Neural crest cell (in vitro differentiated cells): ENCODE measurements at regions not wholly inside any gene's neighbourhood (a gene's known extent, or its start where the extent isn't known, plus 50 kb on each side); places are given as distances from the start of the nearest gene placed in this dataset.

Experiments
- DNase-seq: peaks from one replicate; pipeline ENCODE4 v3.0.0; 2021; ENCODE audit warnings: low read depth, mixed read lengths, low spot score
- H3K27ac Mint-ChIP-seq: one replicate; pipeline ENCODE4 v1.8.0; 2021; ENCODE audit warnings: mild to moderate bottlenecking, mixed read lengths; ENCODE audit not compliant: unreplicated experiment
- H3K27me3 Mint-ChIP-seq: 2 replicates; pipeline ENCODE4 v1.8.0; 2021; ENCODE audit warnings: low read depth, mild to moderate bottlenecking, mixed read lengths
- H3K36me3 Mint-ChIP-seq: 2 replicates; pipeline ENCODE4 v1.8.0; 2021; ENCODE audit warnings: low read depth, mild to moderate bottlenecking, mixed read lengths
- H3K4me1 Mint-ChIP-seq: 2 replicates; pipeline ENCODE4 v1.8.0; 2021; ENCODE audit warnings: mixed read lengths
- H3K4me3 Mint-ChIP-seq: one replicate; pipeline ENCODE4 v1.8.0; 2021; ENCODE audit warnings: mild to moderate bottlenecking, mixed read lengths
- H3K9me3 Mint-ChIP-seq: 2 replicates; pipeline ENCODE4 v1.8.0; 2021; ENCODE audit warnings: mixed read lengths
- CTCF ChIP-seq: fragments of 200-600 bp; sonication (generic); conservative IDR thresholded peaks from 2 replicates; pipeline ENCODE4 v1.5.0; 2021; ENCODE audit warnings: antibody characterized with exemption, mild to moderate bottlenecking

- H3K27me3 Mint-ChIP-seq, result no peaks in the 10 kb centered on the region
- DNase-seq, result no peak
- H3K4me3 Mint-ChIP-seq, result no peak overlapping the region
- H3K27ac Mint-ChIP-seq, result no peak overlapping the region
- H3K36me3 Mint-ChIP-seq, result no peaks in the 10 kb centered on the region
- peaks cover 3% of the 10 kb centered on the region for H3K9me3 Mint-ChIP-seq
- H3K4me1 Mint-ChIP-seq, result no peaks in the 10 kb centered on the region
- no peak for TF ChIP-seq CTCF
Measured at GRCh38 chr17:79510071-79510470, 100.8 kb downstream of the RBFOX3 start.

GRCh38 chr17:79509490-79509889 is 101.4 kb downstream of the RBFOX3 start:
- no peak for TF ChIP-seq CTCF
- no peak overlapping the region for H3K27ac Mint-ChIP-seq
- H3K27me3 Mint-ChIP-seq, result no peaks in the 10 kb centered on the region
- H3K36me3 Mint-ChIP-seq, result no peaks in the 10 kb centered on the region
- DNase-seq, result no peak
- H3K9me3 Mint-ChIP-seq, result peaks cover 3% of the 10 kb centered on the region
- H3K4me1 Mint-ChIP-seq, result no peaks in the 10 kb centered on the region
- no peak overlapping the region for H3K4me3 Mint-ChIP-seq

DNA sequence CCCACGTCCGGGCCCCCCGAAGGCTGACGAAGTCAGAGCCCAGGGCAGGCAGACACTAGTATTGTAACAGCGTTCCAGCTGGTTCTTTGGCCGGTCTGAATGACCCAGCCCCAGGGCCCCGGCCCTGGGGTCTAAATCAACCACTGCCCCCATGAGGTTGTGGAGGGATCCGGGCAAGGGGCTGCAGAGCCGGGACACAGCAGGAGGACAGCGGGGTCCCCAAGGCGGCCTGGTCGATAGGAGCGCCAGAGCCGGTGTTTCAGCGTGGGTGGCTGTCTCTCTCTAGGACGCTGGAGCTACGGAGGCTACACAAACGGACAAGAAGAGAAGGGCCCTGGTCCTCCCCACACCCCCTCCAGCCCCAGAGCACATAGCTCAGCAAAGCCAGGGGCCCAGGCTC is 101.8 kb downstream of the RBFOX3 start:
- no peak overlapping the region for H3K4me3 Mint-ChIP-seq
- no peak overlapping the region for H3K27ac Mint-ChIP-seq
- H3K27me3 Mint-ChIP-seq, result no peaks in the 10 kb centered on the region
- no peaks in the 10 kb centered on the region for H3K4me1 Mint-ChIP-seq
- H3K36me3 Mint-ChIP-seq, result no peaks in the 10 kb centered on the region
- peaks cover 3% of the 10 kb centered on the region for H3K9me3 Mint-ChIP-seq
- TF ChIP-seq CTCF, result no peak
- no peak for DNase-seq

GRCh38 chr17:79508291-79508716 is 102.5 kb downstream of the RBFOX3 start:
- Mint-ChIP-seq H3K4me1 (no peaks in the 10 kb centered on the region), H3K36me3 (no peaks in the 10 kb centered on the region), H3K4me3 (no peak overlapping the region), H3K27me3 (no peaks in the 10 kb centered on the region), H3K9me3 (peaks cover 3% of the 10 kb centered on the region), H3K27ac (no peak overlapping the region)
- no peak for DNase-seq
- TF ChIP-seq CTCF, result no peak

- H3K4me1 Mint-ChIP-seq, result no peaks in the 10 kb centered on the region
Measured at GRCh38 chr17:79506955-79507354, 103.9 kb downstream of the RBFOX3 start.

More at GRCh38 chr17:79506955-79507354, 103.9 kb downstream of the RBFOX3 start:
- H3K27me3 Mint-ChIP-seq, result no peaks in the 10 kb centered on the region
- no peak overlapping the region for H3K4me3 Mint-ChIP-seq
- no peak for TF ChIP-seq CTCF
- H3K27ac Mint-ChIP-seq, result no peak overlapping the region
- H3K36me3 Mint-ChIP-seq, result no peaks in the 10 kb centered on the region
- H3K9me3 Mint-ChIP-seq, result peaks cover 3% of the 10 kb centered on the region
- no peak for DNase-seq
